NB4 (cell line): ENCODE measurements at regions not wholly inside any gene's neighbourhood (a gene's known extent, or its start where the extent isn't known, plus 50 kb on each side); places are given as distances from the start of the nearest gene placed in this dataset.
A peak's percentile ranks its signal among the peaks of the same experiment; 100 is the strongest.

ENCODE experiments used
- DNase-seq: peaks from one replicate; pipeline ENCODE4 v3.0.0; 2010; ENCODE audit warnings: low read depth
- H3K4me3 ChIP-seq: one replicate; pipeline ENCODE4 v1.5.1; 2011; ENCODE audit warnings: mild to moderate bottlenecking, low read depth, low read length, moderate library complexity
- MYC ChIP-seq: IDR thresholded peaks from 2 replicates; pipeline ENCODE4 v1.6.1; 2011; ENCODE audit warnings: low read depth, low read length
- POLR2A ChIP-seq: IDR thresholded peaks from 2 replicates; pipeline ENCODE4 v1.6.1; 2011; ENCODE audit warnings: mild to moderate bottlenecking; ENCODE audit not compliant: insufficient read length; ENCODE audit errors: extremely low read depth
- TF ChIP-seq, protein P1 (sequence below): IDR thresholded peaks from one replicate; pipeline ENCODE4 v1.5.1; 2012; ENCODE audit warnings: low read depth, low read length
- TF ChIP-seq, protein P2 (sequence below): IDR thresholded peaks from 2 replicates; pipeline ENCODE4 v1.6.1; 2011; ENCODE audit warnings: low read depth, low read length

DNA sequence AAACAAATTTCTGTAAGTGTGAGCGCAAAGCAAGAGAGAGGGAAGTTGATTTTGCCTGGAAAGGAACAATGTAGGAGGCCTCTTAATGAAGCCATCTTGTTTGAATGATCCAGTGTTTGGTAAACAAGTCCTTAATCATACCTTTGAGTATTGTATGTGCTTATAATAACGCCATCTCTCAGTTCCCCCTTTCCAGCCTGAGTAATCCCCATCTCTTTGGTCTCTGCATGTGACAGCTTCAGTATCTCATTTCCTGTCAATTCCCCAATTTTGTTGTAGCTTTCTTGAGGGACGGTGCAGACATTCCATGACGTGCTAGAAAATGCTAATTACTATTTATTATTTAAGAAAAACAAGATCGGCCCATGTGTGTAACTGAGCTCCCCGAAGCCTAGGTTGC lies 349.3 kb upstream of the NR2F2 start:
- TF ChIP-seq, protein P1, sequence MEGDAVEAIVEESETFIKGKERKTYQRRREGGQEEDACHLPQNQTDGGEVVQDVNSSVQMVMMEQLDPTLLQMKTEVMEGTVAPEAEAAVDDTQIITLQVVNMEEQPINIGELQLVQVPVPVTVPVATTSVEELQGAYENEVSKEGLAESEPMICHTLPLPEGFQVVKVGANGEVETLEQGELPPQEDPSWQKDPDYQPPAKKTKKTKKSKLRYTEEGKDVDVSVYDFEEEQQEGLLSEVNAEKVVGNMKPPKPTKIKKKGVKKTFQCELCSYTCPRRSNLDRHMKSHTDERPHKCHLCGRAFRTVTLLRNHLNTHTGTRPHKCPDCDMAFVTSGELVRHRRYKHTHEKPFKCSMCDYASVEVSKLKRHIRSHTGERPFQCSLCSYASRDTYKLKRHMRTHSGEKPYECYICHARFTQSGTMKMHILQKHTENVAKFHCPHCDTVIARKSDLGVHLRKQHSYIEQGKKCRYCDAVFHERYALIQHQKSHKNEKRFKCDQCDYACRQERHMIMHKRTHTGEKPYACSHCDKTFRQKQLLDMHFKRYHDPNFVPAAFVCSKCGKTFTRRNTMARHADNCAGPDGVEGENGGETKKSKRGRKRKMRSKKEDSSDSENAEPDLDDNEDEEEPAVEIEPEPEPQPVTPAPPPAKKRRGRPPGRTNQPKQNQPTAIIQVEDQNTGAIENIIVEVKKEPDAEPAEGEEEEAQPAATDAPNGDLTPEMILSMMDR, result no peak
- TF ChIP-seq, protein P2, sequence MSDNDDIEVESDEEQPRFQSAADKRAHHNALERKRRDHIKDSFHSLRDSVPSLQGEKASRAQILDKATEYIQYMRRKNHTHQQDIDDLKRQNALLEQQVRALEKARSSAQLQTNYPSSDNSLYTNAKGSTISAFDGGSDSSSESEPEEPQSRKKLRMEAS, result no peak
- no peak for TF ChIP-seq MYC
- TF ChIP-seq POLR2A, result no peak
- no peak for DNase-seq
- no peak overlapping the region for H3K4me3 ChIP-seq

DNA sequence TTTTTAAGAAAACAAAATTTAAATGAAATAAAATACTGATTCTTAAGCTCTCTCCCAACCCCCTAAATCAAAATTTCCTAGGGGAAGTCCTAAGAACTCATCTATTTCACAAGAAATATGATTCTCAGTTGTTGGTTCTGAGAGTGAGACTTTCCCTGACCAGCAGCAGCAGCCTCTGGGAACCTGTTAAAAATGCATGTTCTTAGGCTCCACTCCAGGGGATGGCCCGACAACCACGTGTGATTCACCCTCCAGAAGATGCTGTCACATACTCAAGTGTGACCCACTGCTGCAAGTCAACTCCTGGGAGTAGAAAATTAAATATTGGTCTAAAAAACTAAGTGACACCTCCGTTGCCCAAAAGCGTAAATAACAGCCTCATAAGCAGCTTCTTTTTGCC lies 343.2 kb upstream of the NR2F2 start:
- DNase-seq, result no peak
- TF ChIP-seq, protein P1, result no peak
- TF ChIP-seq, protein P2, result no peak
- no peak for TF ChIP-seq MYC
- TF ChIP-seq POLR2A, result no peak
- no peak overlapping the region for H3K4me3 ChIP-seq

DNA sequence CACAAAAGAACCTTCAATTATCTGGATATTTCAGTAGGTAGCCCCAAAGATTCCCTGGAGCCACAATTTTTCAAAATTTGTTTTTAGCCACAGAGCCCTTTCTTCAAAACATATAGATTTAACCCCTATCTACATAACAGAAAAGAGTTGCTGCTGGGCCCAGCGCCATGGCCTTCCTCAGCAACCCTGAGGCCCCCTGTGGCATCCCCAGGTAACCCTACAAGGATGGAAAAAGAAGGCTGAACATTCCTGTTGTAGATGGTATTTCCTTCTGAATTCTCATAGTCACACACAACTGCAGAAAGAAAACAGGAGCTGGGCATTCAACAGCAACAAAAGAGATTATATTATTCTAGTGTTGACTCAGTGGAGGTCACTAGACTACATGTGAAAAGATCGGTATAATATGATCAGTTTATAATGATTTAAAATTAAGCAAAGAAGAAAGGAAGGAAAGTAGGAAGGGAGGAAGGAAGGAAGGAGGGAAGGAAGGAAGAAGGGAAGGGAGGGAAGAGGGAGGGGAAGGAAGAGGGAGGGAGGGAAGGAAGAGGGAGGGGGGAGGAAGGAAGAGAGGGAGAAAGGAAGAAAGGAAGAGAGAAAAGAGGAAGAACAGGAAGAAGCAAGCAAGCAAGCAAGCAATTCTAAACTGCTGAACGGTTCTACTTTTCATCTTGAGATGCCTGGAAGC lies 342.5 kb upstream of the NR2F2 start:
- no peak for TF ChIP-seq MYC
- TF ChIP-seq POLR2A, result no peak
- TF ChIP-seq, protein P2, result no peak
- TF ChIP-seq, protein P1, result no peak
- no peak for DNase-seq
- no peak overlapping the region for H3K4me3 ChIP-seq

DNA sequence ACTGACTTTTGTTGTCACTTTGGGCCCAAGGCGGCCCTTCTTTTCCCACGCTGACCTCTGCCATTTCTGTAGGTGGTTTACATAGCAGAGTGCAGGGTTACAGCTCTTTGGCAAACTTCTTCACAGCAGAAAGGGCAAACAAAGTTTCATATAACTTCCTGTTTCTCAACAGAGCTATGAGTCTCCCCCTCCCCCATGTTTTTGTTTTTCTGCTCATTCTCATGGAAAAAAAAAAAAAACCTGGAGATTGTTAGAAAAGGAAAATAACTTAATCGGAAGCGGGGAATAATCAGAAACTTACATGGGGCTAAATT lies 342.0 kb upstream of the NR2F2 start:
- TF ChIP-seq, protein P1, result no peak
- TF ChIP-seq, protein P2, result no peak
- peak; percentile 34; the same call in 1 of the 2 replicates for TF ChIP-seq MYC
- peak; percentile 81 for DNase-seq
- no peak overlapping the region for H3K4me3 ChIP-seq

DNA sequence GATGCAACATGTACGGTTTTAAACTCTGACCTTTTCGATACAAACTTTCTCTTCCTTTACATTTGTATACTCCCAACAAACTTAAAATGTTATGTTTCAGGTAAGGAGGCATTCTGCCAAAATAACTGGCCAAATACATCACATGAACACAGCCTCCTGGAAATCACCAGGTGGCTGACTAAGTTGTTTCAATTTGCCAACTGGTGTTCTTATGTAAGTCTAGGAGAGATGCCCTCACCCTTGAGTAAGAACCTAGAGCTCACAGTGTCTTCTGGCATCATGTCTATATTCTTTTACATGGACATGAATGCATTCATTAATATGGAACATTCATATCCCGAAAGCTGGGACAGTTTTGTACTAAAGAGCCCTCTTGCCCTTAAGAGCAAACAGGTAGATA lies 341.1 kb upstream of the NR2F2 start:
- H3K4me3 ChIP-seq, result no peak overlapping the region
- TF ChIP-seq, protein P1, result no peak
- TF ChIP-seq, protein P2, result no peak
- DNase-seq, result no peak
